IPS DF 19.7 (cell line): ENCODE measurements at regions not wholly inside any gene's neighbourhood (a gene's known extent, or its start where the extent isn't known, plus 50 kb on each side); places are given as distances from the start of the nearest gene placed in this dataset.
"Not testable (repeated sequence)": the region's sequence is repeated elsewhere in the genome, so short reads cannot be mapped to it uniquely, and the experiment has no call there.

Experiments used
- DNase-seq: peaks from one replicate; pipeline ENCODE4 v3.0.0-alpha.2; 2013; ENCODE audit warnings: low read depth, low spot score

GRCh38 chr11:46183819-46184218 is 62.6 kb upstream of the PHF21A start:
- no peak for DNase-seq

GRCh38 chr11:46181843-46182424 is 60.7 kb upstream of the PHF21A start:
- no peak for DNase-seq

GRCh38 chr11:46181387-46181786 is 60.1 kb upstream of the PHF21A start:
- DNase-seq, result no peak

- DNase-seq, result no peak
These were observed 59.5 kb upstream of the PHF21A start for GRCh38 chr11:46180736-46181135.

GRCh38 chr11:46178513-46178912 is 57.3 kb upstream of the PHF21A start:
- no peak for DNase-seq

GRCh38 chr11:46176421-46176820 is 55.2 kb upstream of the PHF21A start:
- DNase-seq, result no peak

- no peak for DNase-seq
These were observed 54.2 kb upstream of the PHF21A start for GRCh38 chr11:46175401-46176002.

- not testable (repeated sequence) for DNase-seq
These were observed 50.4 kb upstream of the PHF21A start for GRCh38 chr11:46171693-46172092.
